Ovary (tissue), 7 donors: ENCODE measurements at regions not wholly inside any gene's neighbourhood (a gene's known extent, or its start where the extent isn't known, plus 50 kb on each side); places are given as distances from the start of the nearest gene placed in this dataset.

Experiments used
- DNase-seq, 5 donors: peaks; one replicate each; pipeline ENCODE4 v3.0.0-alpha.2; 2019 to 2020
- H3K27ac ChIP-seq, 2 donors: fragments of 200-600 bp; one replicate each; pipeline versions ENCODE4 v1.5.1 to v1.8.0; 2019 to 2022
- H3K27me3 ChIP-seq: fragments of 200-600 bp; one replicate; pipeline ENCODE4 v1.8.0; 2022
- H3K36me3 ChIP-seq: fragments of 200-600 bp; sonication (generic); one replicate; pipeline ENCODE4 v1.5.1; 2019
- H3K4me1 ChIP-seq: one replicate; pipeline ENCODE4 v1.8.1; 2013; ENCODE audit warnings: mild to moderate bottlenecking, moderate library complexity; ENCODE audit not compliant: insufficient read depth
- H3K4me3 ChIP-seq: fragments of 200-600 bp; sonication (generic); one replicate; pipeline ENCODE4 v1.5.1; 2017
- H3K9me3 ChIP-seq, 2 donors: fragments of 200-600 bp in 1 of 2; sonication (generic) in 1 of 2; one replicate each; pipeline versions ENCODE4 v1.5.1 to v1.8.1; 2013 to 2019; ENCODE audit warnings: mild to moderate bottlenecking in 1 of 2, moderate library complexity in 1 of 2
- EP300 ChIP-seq: sonication (generic); formaldehyde crosslinking; IDR thresholded peaks from one replicate; pipeline ENCODE4 v1.6.1; 2017; ENCODE audit warnings: antibody characterized with exemption
- POLR2A ChIP-seq: fragments of 450-650 bp; IDR thresholded peaks from one replicate; pipeline ENCODE4 v1.6.1; 2017; ENCODE audit warnings: antibody characterized with exemption, mild to moderate bottlenecking, moderate library complexity
- WGBS, 3 donors: extraction: QIAGEN DNeasy Blood & Tissue Kit in 1 of 3; methylation state at CpG; one replicate each; pipeline versions ENCODE4 v1.1.5 to v1.1.7; 2013 to 2017; 5-methylcytosine and 5-hydroxymethylcytosine counted together
- intact Hi-C, 4 donors: fragments of 100-400 bp; cut with DNase I; formaldehyde crosslinking; loops; one replicate each; pipeline versions ENCODE4 v1.11.0 to v1.15.1; 2022 to 2023
- TF ChIP-seq, protein P1 (sequence below), 3 donors: fragments of 450-650 bp in 2 of 3; fragments of 200-600 bp in 1 of 3; IDR thresholded peaks; one replicate each; pipeline versions ENCODE4 v1.5.1 to v1.8.0; 2016 to 2022; ENCODE audit warnings: antibody characterized with exemption in 3 of 3, mild to moderate bottlenecking in 1 of 3
- donor health status: DM: no; HTN: no; CAD: no; lungs with moderate emphysema.
- donor health status: DM: no; HTN: no; CAD: no.
- donor health status: Bipolar disorder and iron deficiency.
- donor health status: DM: no; HTN: no; CAD: no.
- donor health status: DM: yes; HTN: yes; CAD: no.

- no peaks in the 10 kb centered on the region for H3K9me3 ChIP-seq
- H3K27ac ChIP-seq, result no peak overlapping the region
- intact Hi-C loops, result no loop called here
- 90 to 98% (median 93%) methylated on average over 2 of the region's 2 CpGs for WGBS, 3 donors
- no peaks in the 10 kb centered on the region for H3K27me3 ChIP-seq
- no peak for TF ChIP-seq POLR2A
- TF ChIP-seq, protein P1, sequence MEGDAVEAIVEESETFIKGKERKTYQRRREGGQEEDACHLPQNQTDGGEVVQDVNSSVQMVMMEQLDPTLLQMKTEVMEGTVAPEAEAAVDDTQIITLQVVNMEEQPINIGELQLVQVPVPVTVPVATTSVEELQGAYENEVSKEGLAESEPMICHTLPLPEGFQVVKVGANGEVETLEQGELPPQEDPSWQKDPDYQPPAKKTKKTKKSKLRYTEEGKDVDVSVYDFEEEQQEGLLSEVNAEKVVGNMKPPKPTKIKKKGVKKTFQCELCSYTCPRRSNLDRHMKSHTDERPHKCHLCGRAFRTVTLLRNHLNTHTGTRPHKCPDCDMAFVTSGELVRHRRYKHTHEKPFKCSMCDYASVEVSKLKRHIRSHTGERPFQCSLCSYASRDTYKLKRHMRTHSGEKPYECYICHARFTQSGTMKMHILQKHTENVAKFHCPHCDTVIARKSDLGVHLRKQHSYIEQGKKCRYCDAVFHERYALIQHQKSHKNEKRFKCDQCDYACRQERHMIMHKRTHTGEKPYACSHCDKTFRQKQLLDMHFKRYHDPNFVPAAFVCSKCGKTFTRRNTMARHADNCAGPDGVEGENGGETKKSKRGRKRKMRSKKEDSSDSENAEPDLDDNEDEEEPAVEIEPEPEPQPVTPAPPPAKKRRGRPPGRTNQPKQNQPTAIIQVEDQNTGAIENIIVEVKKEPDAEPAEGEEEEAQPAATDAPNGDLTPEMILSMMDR (IDR thresholded peaks at IDR 0.05), result no peak
- TF ChIP-seq EP300, result no peak
- H3K36me3 ChIP-seq, result no peaks in the 10 kb centered on the region
- no peak overlapping the region for H3K4me3 ChIP-seq
- no peak for DNase-seq
- peaks cover 2% of the 10 kb centered on the region for H3K4me1 ChIP-seq
These were observed 151.0 kb upstream of the L3MBTL4 start for GRCh38 chr18:6565815-6566081.

- Histone ChIP-seq H3K27ac (no peak overlapping the region), H3K4me3 (no peak overlapping the region), H3K4me1 (peaks cover 2% of the 10 kb centered on the region), H3K27me3 (no peaks in the 10 kb centered on the region), H3K9me3 (no peaks in the 10 kb centered on the region), H3K36me3 (no peaks in the 10 kb centered on the region)
- WGBS, 3 donors, result 92 to 93% (median 93%) methylated on average over 3 of the region's 3 CpGs
- intact Hi-C loops, result no loop called here
- TF ChIP-seq, protein P1 (IDR thresholded peaks at IDR 0.05), result no peak
- TF ChIP-seq EP300 (no peak), POLR2A (no peak)
- no peak for DNase-seq
These were observed 151.7 kb upstream of the L3MBTL4 start for GRCh38 chr18:6566338-6566911.

GRCh38 chr18:6569813-6570212, 155.1 kb upstream of the L3MBTL4 start:
- intact Hi-C loops, result no loop called here
- H3K4me3 ChIP-seq, result no peak overlapping the region
- no peaks in the 10 kb centered on the region for H3K36me3 ChIP-seq
- H3K27me3 ChIP-seq, result no peaks in the 10 kb centered on the region
- H3K27ac ChIP-seq, result no peak overlapping the region
- DNase-seq, result no peak
- 59 to 87% (median 82%) methylated on average over 2 of the region's 2 CpGs for WGBS, 3 donors
- H3K9me3 ChIP-seq, result no peaks in the 10 kb centered on the region
- TF ChIP-seq EP300 (no peak), POLR2A (no peak)
- TF ChIP-seq, protein P1 (IDR thresholded peaks at IDR 0.05), result no peak
- H3K4me1 ChIP-seq, result no peaks in the 10 kb centered on the region

- Histone ChIP-seq H3K27me3 (no peaks in the 10 kb centered on the region), H3K36me3 (no peaks in the 10 kb centered on the region), H3K9me3 (no peaks in the 10 kb centered on the region), H3K4me3 (no peak overlapping the region), H3K4me1 (no peaks in the 10 kb centered on the region), H3K27ac (no peak overlapping the region)
- TF ChIP-seq, protein P1 (IDR thresholded peaks at IDR 0.05), result no peak
- TF ChIP-seq EP300, result no peak
- no peak for TF ChIP-seq POLR2A
- DNase-seq, result no peak
- intact Hi-C loops, result no loop called here
- 91 to 94% (median 94%) methylated on average over 4 of the region's 4 CpGs for WGBS, 3 donors
These were observed 156.0 kb upstream of the L3MBTL4 start for GRCh38 chr18:6570581-6571238.
